ENCODE measurements at regions not wholly inside any gene's neighbourhood (a gene's known extent, or its start where the extent isn't known, plus 50 kb on each side); places are given as distances from the start of the nearest gene placed in this dataset.

DNA sequence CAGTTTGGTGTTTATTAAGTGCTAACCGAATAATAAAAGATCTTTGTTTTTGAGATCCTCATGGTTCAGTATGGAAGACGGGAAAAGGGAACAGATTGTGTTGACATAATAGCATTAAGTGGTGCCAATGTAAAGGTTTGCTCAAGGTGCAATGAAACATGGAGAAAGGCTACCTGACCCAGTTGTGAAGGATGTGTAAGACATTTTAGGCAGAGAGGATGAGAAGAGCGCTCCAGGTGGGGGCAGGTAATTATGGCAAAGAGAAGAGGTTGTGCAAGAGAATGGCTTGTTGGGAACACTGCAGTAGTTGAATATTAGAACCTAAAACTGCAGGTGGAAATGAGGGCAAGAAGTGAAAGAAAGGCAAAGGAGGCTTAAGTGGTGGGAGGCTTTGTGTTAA lies 140.8 kb downstream of the DIPK2A start:
- no peaks in the 10 kb centered on the region for H3K36me3 ChIP-seq (ENCODE audit: control insufficient read depth, insufficient read depth, low read length)
- H3K9ac ChIP-seq (ENCODE audit: low read length): no peak overlapping the region
- H3K27me3 ChIP-seq (ENCODE audit: control insufficient read depth, insufficient read depth, low read length): no peaks in the 10 kb centered on the region
- no peak overlapping the region for H3K4me3 ChIP-seq (ENCODE audit: low read length)
- H3K4me1 ChIP-seq (ENCODE audit: control insufficient read depth, insufficient read depth, low read length): peaks cover 4% of the 10 kb centered on the region
- H3K27ac ChIP-seq (ENCODE audit: low read depth, low read length): no peak overlapping the region

DNA sequence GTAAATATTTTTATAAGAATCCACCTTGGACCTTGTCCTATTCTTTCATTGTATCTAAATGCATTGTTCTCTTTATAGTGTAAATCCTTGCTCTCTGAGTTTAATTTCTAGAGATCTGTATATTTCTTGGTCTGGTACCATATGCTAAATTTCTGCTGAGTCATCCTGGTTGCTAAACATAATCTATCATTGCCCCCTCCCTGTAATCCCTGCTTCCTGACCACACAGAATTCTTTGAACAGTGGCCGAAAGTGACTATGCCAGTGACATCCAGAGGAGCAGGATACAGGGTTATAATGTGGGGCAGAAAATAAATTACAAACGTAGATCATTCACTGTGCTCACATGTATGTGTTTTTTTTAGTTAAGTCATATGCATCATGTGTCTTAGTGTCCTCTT lies 143.1 kb downstream of the DIPK2A start:
- Histone ChIP-seq H3K36me3 (ENCODE audit: control insufficient read depth, insufficient read depth, low read length) (no peaks in the 10 kb centered on the region), H3K4me1 (ENCODE audit: control insufficient read depth, insufficient read depth, low read length) (peaks cover 5% of the 10 kb centered on the region), H3K4me3 (ENCODE audit: low read length) (no peak overlapping the region), H3K9ac (ENCODE audit: low read length) (no peak overlapping the region), H3K27me3 (ENCODE audit: control insufficient read depth, insufficient read depth, low read length) (no peaks in the 10 kb centered on the region), H3K27ac (ENCODE audit: low read depth, low read length) (no peak overlapping the region)

DNA sequence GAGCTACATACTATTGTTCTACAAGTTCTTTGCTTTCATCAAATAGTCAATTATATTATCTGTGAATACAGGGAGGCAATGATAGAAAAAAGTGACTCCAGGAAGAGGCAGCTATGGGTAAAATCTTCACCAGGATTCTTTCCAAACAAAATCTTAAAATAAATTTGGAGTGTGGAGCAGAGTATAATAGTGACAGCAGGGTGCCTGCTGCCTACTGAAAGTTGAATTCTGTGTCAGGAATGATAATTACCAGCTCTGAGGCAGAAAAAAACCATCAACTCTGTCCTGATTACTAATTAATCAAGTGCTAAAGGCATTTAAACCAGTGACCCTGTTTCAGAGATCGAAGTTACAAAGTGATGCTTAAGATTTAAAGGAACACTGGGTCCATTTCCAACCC lies 148.0 kb downstream of the DIPK2A start:
- H3K9ac ChIP-seq (ENCODE audit: low read length): no peak overlapping the region
- H3K4me1 ChIP-seq (ENCODE audit: control insufficient read depth, insufficient read depth, low read length): peaks cover 3% of the 10 kb centered on the region
- no peak overlapping the region for H3K4me3 ChIP-seq (ENCODE audit: low read length)
- H3K27ac ChIP-seq (ENCODE audit: low read depth, low read length): no peak overlapping the region
- H3K27me3 ChIP-seq (ENCODE audit: control insufficient read depth, insufficient read depth, low read length): no peaks in the 10 kb centered on the region
- H3K36me3 ChIP-seq (ENCODE audit: control insufficient read depth, insufficient read depth, low read length): no peaks in the 10 kb centered on the region

DNA sequence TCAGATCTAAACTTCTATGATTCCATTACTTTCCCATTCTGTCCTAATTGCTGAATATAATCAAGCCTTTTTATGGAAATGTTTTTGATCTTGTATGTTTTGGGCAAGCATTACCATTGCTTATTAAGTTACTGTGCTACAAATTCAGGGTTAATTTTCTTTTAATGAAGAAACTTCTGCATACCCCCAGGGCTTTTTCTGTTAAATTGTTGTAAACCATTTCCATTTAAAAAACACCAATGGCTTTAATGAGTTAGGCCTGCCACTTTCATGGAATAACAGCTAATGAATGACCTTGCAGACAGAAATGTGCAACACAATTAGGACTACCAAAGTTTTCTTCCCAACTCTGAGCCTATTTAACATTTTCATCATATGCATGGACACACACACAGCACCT lies 150.0 kb downstream of the DIPK2A start:
- Histone ChIP-seq H3K9ac (ENCODE audit: low read length) (no peak overlapping the region), H3K4me1 (ENCODE audit: control insufficient read depth, insufficient read depth, low read length) (peaks cover 3% of the 10 kb centered on the region), H3K27ac (ENCODE audit: low read depth, low read length) (no peak overlapping the region), H3K36me3 (ENCODE audit: control insufficient read depth, insufficient read depth, low read length) (no peaks in the 10 kb centered on the region), H3K4me3 (ENCODE audit: low read length) (no peak overlapping the region), H3K27me3 (ENCODE audit: control insufficient read depth, insufficient read depth, low read length) (no peaks in the 10 kb centered on the region)

DNA sequence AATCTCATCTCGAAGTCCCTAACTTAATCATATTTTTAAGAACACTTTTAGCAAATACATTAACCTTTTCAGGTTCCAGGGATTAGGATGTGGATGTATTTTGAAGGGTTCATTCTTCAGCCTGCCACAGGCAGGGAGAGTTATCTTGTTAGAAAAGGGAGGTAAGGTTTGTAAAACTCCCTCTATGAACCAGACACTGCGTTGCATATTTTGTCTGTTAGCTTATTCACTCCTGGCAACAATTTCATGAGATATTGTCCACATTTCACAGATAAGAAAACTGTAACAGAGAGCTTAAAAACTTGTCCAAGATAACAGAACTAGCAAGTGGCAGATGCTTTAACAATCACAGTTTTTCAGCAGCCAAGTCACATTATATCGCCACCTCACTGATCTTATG lies 155.4 kb downstream of the DIPK2A start:
- Histone ChIP-seq H3K4me3 (ENCODE audit: low read length) (no peak overlapping the region), H3K27me3 (ENCODE audit: control insufficient read depth, insufficient read depth, low read length) (no peaks in the 10 kb centered on the region), H3K27ac (ENCODE audit: low read depth, low read length) (no peak overlapping the region), H3K36me3 (ENCODE audit: control insufficient read depth, insufficient read depth, low read length) (no peaks in the 10 kb centered on the region), H3K4me1 (ENCODE audit: control insufficient read depth, insufficient read depth, low read length) (peaks cover 2% of the 10 kb centered on the region), H3K9ac (ENCODE audit: low read length) (no peak overlapping the region)

DNA sequence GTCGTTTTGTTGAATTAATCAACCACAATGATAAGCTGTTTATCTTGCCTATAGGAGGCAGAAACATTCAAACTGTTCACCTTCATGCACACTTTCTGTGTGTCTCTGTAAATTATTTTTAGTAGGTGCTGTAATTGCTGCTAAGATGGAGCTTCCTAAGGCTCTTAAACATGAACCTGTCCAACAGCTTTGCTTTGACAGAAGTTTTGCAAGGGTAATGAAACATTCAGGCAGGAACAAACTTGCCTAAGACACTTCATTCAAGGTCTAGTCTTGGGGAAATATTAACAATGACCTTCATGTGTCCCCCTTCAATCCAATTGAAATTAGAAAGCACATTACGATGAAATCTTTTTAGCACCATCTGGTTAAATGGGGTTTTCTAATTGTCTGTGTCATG lies 156.1 kb downstream of the DIPK2A start:
- no peaks in the 10 kb centered on the region for H3K27me3 ChIP-seq (ENCODE audit: control insufficient read depth, insufficient read depth, low read length)
- H3K27ac ChIP-seq (ENCODE audit: low read depth, low read length): no peak overlapping the region
- H3K36me3 ChIP-seq (ENCODE audit: control insufficient read depth, insufficient read depth, low read length): no peaks in the 10 kb centered on the region
- no peak overlapping the region for H3K9ac ChIP-seq (ENCODE audit: low read length)
- H3K4me1 ChIP-seq (ENCODE audit: control insufficient read depth, insufficient read depth, low read length): peaks cover 2% of the 10 kb centered on the region
- no peak overlapping the region for H3K4me3 ChIP-seq (ENCODE audit: low read length)

DNA sequence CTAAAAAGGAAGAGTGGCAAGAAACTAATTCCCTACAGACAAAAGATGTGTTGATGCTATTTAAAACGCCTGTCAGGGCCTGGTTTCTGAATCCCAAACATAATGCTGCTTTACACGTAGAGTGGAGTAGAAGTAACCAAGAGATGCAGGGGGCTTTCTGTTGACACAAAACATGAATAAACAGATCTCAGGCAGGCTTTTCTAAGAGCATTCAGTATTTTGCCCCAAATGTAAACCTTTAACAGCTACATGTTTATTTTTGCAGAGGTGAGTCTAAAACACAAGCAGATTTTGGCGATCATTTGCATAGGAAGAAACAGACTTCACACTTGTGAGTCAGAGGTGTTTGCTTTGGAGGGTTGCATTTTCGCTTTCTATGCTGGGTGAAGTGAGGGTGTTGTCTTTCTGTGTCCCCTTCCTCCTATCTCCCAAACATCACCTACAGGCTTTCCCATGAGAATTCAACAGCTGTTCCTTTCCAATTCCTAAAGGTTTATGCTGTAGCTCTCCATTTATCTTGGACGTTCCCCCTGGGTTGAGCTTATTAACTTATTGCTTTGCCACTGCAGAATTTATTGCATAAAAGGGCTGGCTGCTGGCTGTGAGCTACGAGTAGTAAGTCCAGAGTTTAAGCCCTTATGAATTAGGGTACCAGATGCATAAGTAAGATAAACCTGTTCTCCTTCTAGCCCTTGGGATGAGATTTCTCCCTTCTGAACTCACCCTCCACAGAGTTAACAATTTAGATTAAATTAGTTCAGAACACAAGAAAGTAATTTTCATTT lies 156.7 kb downstream of the DIPK2A start:
- H3K4me1 ChIP-seq (ENCODE audit: control insufficient read depth, insufficient read depth, low read length): peaks cover 2% of the 10 kb centered on the region
- no peak overlapping the region for H3K27ac ChIP-seq (ENCODE audit: low read depth, low read length)
- no peaks in the 10 kb centered on the region for H3K27me3 ChIP-seq (ENCODE audit: control insufficient read depth, insufficient read depth, low read length)
- no peaks in the 10 kb centered on the region for H3K36me3 ChIP-seq (ENCODE audit: control insufficient read depth, insufficient read depth, low read length)
- H3K4me3 ChIP-seq (ENCODE audit: low read length): no peak overlapping the region
- no peak overlapping the region for H3K9ac ChIP-seq (ENCODE audit: low read length)

DNA sequence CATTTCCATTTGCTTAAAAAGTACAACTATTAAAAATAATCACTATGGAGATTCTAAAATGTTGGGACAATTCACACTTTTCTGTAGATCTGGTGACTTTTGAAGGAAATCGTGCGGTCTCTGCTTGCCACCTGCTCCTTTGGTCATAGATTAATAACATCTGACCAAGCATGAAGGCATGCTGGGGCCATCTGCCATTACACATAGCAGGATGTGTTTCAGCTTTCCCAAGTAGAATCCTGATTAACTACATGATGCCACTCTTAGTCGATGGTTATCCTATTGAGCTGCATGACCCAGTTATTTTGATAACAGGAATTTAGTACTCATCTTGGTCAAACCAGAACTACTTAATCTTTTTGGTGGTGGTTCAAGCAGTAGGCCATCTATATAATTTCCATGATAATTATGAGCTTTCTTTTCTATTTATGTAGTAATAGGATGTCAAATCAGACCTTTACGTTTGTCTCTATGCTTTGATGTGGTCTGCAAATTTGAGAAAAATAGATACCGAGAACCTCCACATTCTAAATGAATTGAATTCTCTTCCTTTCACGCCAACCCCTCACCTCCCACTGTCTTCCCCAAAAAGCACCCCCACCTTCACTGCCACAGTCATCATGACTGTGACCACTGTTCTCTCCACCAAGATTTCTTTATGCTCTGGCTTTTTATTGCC lies 158.1 kb downstream of the DIPK2A start:
- Histone ChIP-seq H3K9ac (ENCODE audit: low read length) (no peak overlapping the region), H3K27ac (ENCODE audit: low read depth, low read length) (no peak overlapping the region)

DNA sequence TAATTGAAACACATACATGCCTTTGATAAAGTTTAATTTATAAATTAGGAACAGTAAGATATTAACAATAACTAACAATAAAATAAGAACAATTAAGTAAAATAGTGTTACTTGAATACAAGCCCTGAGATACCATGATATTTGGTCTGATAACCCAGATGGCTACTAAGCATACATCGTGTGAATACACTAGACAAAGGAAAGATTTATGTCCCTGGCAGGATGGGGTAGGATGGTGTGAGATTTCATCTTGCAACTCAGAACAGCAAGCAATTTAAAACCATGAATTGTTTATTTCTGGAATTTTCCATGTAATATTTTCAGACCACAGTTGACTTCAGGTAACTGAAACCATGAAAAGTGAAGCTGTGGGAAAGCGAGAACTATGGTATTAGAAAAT lies 169.5 kb downstream of the DIPK2A start:
- H3K4me3 ChIP-seq (ENCODE audit: low read length): no peak overlapping the region
- H3K27me3 ChIP-seq (ENCODE audit: control insufficient read depth, insufficient read depth, low read length): no peaks in the 10 kb centered on the region
- no peak overlapping the region for H3K27ac ChIP-seq (ENCODE audit: low read depth, low read length)
- H3K9ac ChIP-seq (ENCODE audit: low read length): no peak overlapping the region
- H3K4me1 ChIP-seq (ENCODE audit: control insufficient read depth, insufficient read depth, low read length): peaks cover 8% of the 10 kb centered on the region
- no peaks in the 10 kb centered on the region for H3K36me3 ChIP-seq (ENCODE audit: control insufficient read depth, insufficient read depth, low read length)

More for the DNA sequence above, 158.1 kb downstream of the DIPK2A start:
- no peak overlapping the region for H3K4me3 ChIP-seq (ENCODE audit: low read length)
- H3K36me3 ChIP-seq (ENCODE audit: control insufficient read depth, insufficient read depth, low read length): no peaks in the 10 kb centered on the region
- H3K4me1 ChIP-seq (ENCODE audit: control insufficient read depth, insufficient read depth, low read length): peaks cover 2% of the 10 kb centered on the region
- no peaks in the 10 kb centered on the region for H3K27me3 ChIP-seq (ENCODE audit: control insufficient read depth, insufficient read depth, low read length)

DNA sequence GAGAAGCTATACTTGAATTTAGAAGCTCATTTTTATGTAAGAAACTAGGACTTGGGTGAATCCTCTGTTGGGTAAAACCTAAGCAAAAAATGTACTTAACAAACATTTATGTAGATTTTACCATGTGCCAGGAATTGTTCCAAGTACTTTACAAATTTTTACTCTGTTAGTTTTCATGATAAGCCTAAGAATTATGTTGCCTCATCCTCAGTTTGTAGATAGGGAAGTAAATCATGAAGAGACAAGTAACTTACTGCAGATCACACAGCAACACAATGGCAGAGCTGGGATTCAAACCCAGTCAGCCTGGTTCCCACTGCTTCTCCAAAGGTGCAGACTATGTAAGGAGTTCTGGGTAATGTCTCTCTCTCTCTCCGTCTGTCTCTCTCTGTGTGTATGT lies 169.9 kb downstream of the DIPK2A start:
- Histone ChIP-seq H3K27ac (ENCODE audit: low read depth, low read length) (no peak overlapping the region), H3K36me3 (ENCODE audit: control insufficient read depth, insufficient read depth, low read length) (no peaks in the 10 kb centered on the region), H3K4me1 (ENCODE audit: control insufficient read depth, insufficient read depth, low read length) (peaks cover 8% of the 10 kb centered on the region), H3K9ac (ENCODE audit: low read length) (no peak overlapping the region), H3K27me3 (ENCODE audit: control insufficient read depth, insufficient read depth, low read length) (no peaks in the 10 kb centered on the region), H3K4me3 (ENCODE audit: low read length) (no peak overlapping the region)

DNA sequence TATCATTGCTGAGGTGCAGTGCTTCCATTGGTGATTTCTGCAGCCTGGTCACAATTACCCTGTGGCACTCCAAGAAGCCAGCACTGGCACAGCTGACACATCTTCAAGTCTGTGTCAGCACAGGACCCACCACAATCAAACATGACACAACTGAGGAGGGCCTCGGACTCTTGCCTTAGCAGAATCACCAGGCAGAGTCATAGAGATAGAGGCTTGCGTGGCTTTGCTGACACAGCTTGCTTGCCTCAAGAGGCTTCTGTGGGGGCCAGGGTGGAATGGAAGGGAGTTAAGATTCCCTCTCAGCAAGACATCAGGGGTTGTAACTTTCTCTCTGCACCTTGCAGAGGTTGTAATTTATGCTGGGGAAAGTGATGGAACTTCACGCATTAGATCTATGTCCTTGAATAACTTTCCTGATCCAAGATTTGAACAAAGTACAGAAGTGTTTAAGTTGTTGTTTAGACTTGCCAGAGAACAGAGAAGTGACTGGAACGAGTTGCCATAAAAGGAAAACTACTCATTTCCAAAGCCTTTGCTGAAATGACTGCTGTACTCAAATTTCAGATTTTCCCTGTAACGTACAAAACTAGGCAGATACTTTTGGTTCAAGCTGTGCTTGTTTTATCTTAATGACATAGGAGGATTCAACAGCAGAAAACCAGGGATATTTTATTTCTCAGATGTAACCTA lies 170.7 kb downstream of the DIPK2A start:
- Histone ChIP-seq H3K27me3 (ENCODE audit: control insufficient read depth, insufficient read depth, low read length) (no peaks in the 10 kb centered on the region), H3K36me3 (ENCODE audit: control insufficient read depth, insufficient read depth, low read length) (no peaks in the 10 kb centered on the region), H3K27ac (ENCODE audit: low read depth, low read length) (peak overlapping the region; percentile 41), H3K4me1 (ENCODE audit: control insufficient read depth, insufficient read depth, low read length) (peaks cover 8% of the 10 kb centered on the region), H3K9ac (ENCODE audit: low read length) (no peak overlapping the region), H3K4me3 (ENCODE audit: low read length) (no peak overlapping the region)

DNA sequence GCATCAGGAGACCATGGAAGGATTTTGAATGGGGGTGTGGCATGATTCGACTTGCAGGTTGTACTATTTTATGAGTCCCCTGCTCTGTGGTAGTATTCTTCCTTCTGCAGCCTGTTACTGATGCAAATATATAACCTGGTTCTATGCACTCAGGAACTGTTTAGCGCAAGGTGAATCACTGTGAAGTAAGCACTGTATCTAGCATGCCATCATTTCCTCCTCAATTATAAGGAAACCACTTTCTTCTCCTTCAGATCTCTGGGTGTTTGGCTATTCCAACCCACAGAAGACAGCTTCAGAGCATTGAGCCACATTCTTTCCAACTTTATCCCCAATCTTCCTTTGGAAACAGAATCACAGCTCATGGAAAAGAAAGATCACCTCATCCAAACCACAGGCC lies 176.7 kb downstream of the DIPK2A start:
- Histone ChIP-seq H3K27ac (ENCODE audit: low read depth, low read length) (no peak overlapping the region), H3K36me3 (ENCODE audit: control insufficient read depth, insufficient read depth, low read length) (no peaks in the 10 kb centered on the region), H3K9ac (ENCODE audit: low read length) (no peak overlapping the region), H3K4me1 (ENCODE audit: control insufficient read depth, insufficient read depth, low read length) (peaks cover 9% of the 10 kb centered on the region), H3K4me3 (ENCODE audit: low read length) (no peak overlapping the region), H3K27me3 (ENCODE audit: control insufficient read depth, insufficient read depth, low read length) (no peaks in the 10 kb centered on the region)
